ENCODE measurements at regions not wholly inside any gene's neighbourhood (a gene's known extent, or its start where the extent isn't known, plus 50 kb on each side); places are given as distances from the start of the nearest gene placed in this dataset.

GRCh38 chrX:22373094-22373493 lies 100.4 kb downstream of the CBLL2 start:
- TF ChIP-seq CTCF (IDR thresholded peaks at IDR 0.05) = no peak
- no peak for TF ChIP-seq EP300 (IDR thresholded peaks at IDR 0.05)
- TF ChIP-seq POLR2A (IDR thresholded peaks at IDR 0.05) = no peak
- Histone ChIP-seq H3K27me3 (no peaks in the 10 kb centered on the region), H3K9me3 (no peaks in the 10 kb centered on the region), H3K27ac (no peak overlapping the region), H3K36me3 (no peaks in the 10 kb centered on the region), H3K4me3 (no peak overlapping the region), H3K4me1 (no peaks in the 10 kb centered on the region)
- 60 to 82% methylated on average over 2 to 3 of the region's 3 CpGs for WGBS, 2 donors
- DNase-seq (ENCODE audit: low spot score in 2 of 2) = no peak

- Histone ChIP-seq H3K4me3 (no peak overlapping the region), H3K4me1 (no peaks in the 10 kb centered on the region), H3K36me3 (no peaks in the 10 kb centered on the region), H3K9me3 (no peaks in the 10 kb centered on the region), H3K27me3 (no peaks in the 10 kb centered on the region), H3K27ac (no peak overlapping the region)
- DNase-seq (ENCODE audit: low spot score in 2 of 2) = no peak
- TF ChIP-seq POLR2A (IDR thresholded peaks at IDR 0.05) (no peak), EP300 (IDR thresholded peaks at IDR 0.05) (no peak), CTCF (IDR thresholded peaks at IDR 0.05) (no peak)
- WGBS, 2 donors = 43 to 71% methylated on average over 1 of the region's 1 CpG
These were observed 101.1 kb downstream of the CBLL2 start for GRCh38 chrX:22373766-22374165.

- 72 to 80% methylated on average over 2 of the region's 2 CpGs for WGBS, 2 donors
- H3K4me1 ChIP-seq = no peaks in the 10 kb centered on the region
- TF ChIP-seq POLR2A (IDR thresholded peaks at IDR 0.05) = no peak
- TF ChIP-seq CTCF (IDR thresholded peaks at IDR 0.05) = no peak
- TF ChIP-seq EP300 (IDR thresholded peaks at IDR 0.05) = no peak
These were observed 103.7 kb downstream of the CBLL2 start for GRCh38 chrX:22376369-22376768.

GRCh38 chrX:22378296-22378695 lies 105.6 kb downstream of the CBLL2 start:
- no peaks in the 10 kb centered on the region for H3K27me3 ChIP-seq
- WGBS, 2 donors = 70 to 79% methylated on average over 4 of the region's 4 CpGs
- no peaks in the 10 kb centered on the region for H3K4me1 ChIP-seq
- DNase-seq (ENCODE audit: low spot score in 2 of 2) = no peak
- H3K4me3 ChIP-seq = no peak overlapping the region
- H3K36me3 ChIP-seq = no peaks in the 10 kb centered on the region
- no peak overlapping the region for H3K27ac ChIP-seq
- no peaks in the 10 kb centered on the region for H3K9me3 ChIP-seq
- TF ChIP-seq EP300 (IDR thresholded peaks at IDR 0.05) (no peak), POLR2A (IDR thresholded peaks at IDR 0.05) (no peak), CTCF (IDR thresholded peaks at IDR 0.05) (no peak)

More at GRCh38 chrX:22376369-22376768, 103.7 kb downstream of the CBLL2 start:
- Histone ChIP-seq H3K9me3 (no peaks in the 10 kb centered on the region), H3K4me3 (no peak overlapping the region), H3K27me3 (no peaks in the 10 kb centered on the region), H3K36me3 (no peaks in the 10 kb centered on the region), H3K27ac (no peak overlapping the region)
- no peak for DNase-seq (ENCODE audit: low spot score in 2 of 2)

- H3K4me3 ChIP-seq = no peak overlapping the region
- 72 to 80% methylated on average over 7 of the region's 7 CpGs for WGBS, 2 donors
- no peaks in the 10 kb centered on the region for H3K27me3 ChIP-seq
- no peak for DNase-seq (ENCODE audit: low spot score in 2 of 2)
- no peaks in the 10 kb centered on the region for H3K36me3 ChIP-seq
- no peak for TF ChIP-seq CTCF (IDR thresholded peaks at IDR 0.05)
- no peak for TF ChIP-seq EP300 (IDR thresholded peaks at IDR 0.05)
- TF ChIP-seq POLR2A (IDR thresholded peaks at IDR 0.05) = no peak
- H3K4me1 ChIP-seq = no peaks in the 10 kb centered on the region
- no peak overlapping the region for H3K27ac ChIP-seq
- no peaks in the 10 kb centered on the region for H3K9me3 ChIP-seq
These were observed 111.3 kb downstream of the CBLL2 start for GRCh38 chrX:22383988-22384387.

All from tibial nerve (tissue), 4 donors.